HEK293 (cell line): ENCODE measurements at regions not wholly inside any gene's neighbourhood (a gene's known extent, or its start where the extent isn't known, plus 50 kb on each side); places are given as distances from the start of the nearest gene placed in this dataset.

Source experiments
- GLIS2 ChIP-seq: fragments of 450-650 bp; formaldehyde crosslinking; IDR thresholded peaks from 2 replicates; pipeline ENCODE4 v1.5.1; 2016; ENCODE audit warnings: missing biosample characterization, missing genetic modification characterization
- IKZF3 ChIP-seq: fragments of 450-650 bp; IDR thresholded peaks from 2 replicates; pipeline ENCODE4 v1.5.0; 2018; ENCODE audit warnings: missing biosample characterization, mild to moderate bottlenecking, missing genetic modification characterization, moderate library complexity
- YY1 ChIP-seq: fragments of 450-650 bp; formaldehyde crosslinking; IDR thresholded peaks from 2 replicates; pipeline ENCODE4 v1.5.1; 2018; ENCODE audit warnings: missing biosample characterization, missing genetic modification characterization
- ZNF335 ChIP-seq: fragments of 450-650 bp; formaldehyde crosslinking; conservative IDR thresholded peaks from 2 replicates; pipeline ENCODE4 v1.5.1; 2016; ENCODE audit warnings: missing biosample characterization, missing genetic modification characterization
- TF ChIP-seq, protein P1 (sequence below): fragments of 450-650 bp; IDR thresholded peaks from 2 replicates; pipeline ENCODE4 v1.5.1; 2018; ENCODE audit warnings: missing biosample characterization, mild to moderate bottlenecking, missing genetic modification characterization
- TF ChIP-seq, protein P2 (sequence below): fragments of 450-650 bp; formaldehyde crosslinking; IDR thresholded peaks from 2 replicates; pipeline ENCODE4 v1.5.1; 2016; ENCODE audit warnings: missing biosample characterization, missing genetic modification characterization
- TF ChIP-seq, protein P3 (sequence below): fragments of 450-650 bp; formaldehyde crosslinking; IDR thresholded peaks from 2 replicates; pipeline ENCODE4 v1.5.1; 2016; ENCODE audit warnings: missing biosample characterization, missing genetic modification characterization

DNA sequence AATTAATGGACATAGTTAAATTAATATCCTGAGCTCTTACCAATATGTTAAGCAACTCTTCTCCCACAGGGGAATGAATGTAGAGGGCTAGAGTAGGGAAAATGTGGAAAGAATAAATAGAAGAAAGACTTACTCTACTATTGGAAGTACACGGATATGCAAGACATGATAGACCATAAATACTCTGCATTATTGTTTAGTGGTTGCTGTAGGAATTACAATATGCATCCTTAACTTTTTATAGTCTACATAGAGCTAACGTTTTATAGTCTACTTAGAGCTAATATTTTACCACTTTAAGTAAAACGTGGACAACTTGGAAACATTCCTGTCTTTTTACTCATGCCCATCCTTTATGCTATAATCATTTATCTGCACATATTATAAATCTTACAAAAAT is 163.8 kb upstream of the GALNT5 start:
- TF ChIP-seq, protein P1, sequence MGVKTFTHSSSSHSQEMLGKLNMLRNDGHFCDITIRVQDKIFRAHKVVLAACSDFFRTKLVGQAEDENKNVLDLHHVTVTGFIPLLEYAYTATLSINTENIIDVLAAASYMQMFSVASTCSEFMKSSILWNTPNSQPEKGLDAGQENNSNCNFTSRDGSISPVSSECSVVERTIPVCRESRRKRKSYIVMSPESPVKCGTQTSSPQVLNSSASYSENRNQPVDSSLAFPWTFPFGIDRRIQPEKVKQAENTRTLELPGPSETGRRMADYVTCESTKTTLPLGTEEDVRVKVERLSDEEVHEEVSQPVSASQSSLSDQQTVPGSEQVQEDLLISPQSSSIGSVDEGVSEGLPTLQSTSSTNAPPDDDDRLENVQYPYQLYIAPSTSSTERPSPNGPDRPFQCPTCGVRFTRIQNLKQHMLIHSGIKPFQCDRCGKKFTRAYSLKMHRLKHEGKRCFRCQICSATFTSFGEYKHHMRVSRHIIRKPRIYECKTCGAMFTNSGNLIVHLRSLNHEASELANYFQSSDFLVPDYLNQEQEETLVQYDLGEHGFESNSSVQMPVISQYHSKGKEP (tag by site-specific recombination), result no peak
- TF ChIP-seq, protein P2, sequence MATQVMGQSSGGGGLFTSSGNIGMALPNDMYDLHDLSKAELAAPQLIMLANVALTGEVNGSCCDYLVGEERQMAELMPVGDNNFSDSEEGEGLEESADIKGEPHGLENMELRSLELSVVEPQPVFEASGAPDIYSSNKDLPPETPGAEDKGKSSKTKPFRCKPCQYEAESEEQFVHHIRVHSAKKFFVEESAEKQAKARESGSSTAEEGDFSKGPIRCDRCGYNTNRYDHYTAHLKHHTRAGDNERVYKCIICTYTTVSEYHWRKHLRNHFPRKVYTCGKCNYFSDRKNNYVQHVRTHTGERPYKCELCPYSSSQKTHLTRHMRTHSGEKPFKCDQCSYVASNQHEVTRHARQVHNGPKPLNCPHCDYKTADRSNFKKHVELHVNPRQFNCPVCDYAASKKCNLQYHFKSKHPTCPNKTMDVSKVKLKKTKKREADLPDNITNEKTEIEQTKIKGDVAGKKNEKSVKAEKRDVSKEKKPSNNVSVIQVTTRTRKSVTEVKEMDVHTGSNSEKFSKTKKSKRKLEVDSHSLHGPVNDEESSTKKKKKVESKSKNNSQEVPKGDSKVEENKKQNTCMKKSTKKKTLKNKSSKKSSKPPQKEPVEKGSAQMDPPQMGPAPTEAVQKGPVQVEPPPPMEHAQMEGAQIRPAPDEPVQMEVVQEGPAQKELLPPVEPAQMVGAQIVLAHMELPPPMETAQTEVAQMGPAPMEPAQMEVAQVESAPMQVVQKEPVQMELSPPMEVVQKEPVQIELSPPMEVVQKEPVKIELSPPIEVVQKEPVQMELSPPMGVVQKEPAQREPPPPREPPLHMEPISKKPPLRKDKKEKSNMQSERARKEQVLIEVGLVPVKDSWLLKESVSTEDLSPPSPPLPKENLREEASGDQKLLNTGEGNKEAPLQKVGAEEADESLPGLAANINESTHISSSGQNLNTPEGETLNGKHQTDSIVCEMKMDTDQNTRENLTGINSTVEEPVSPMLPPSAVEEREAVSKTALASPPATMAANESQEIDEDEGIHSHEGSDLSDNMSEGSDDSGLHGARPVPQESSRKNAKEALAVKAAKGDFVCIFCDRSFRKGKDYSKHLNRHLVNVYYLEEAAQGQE (tag by site-specific recombination), result no peak
- TF ChIP-seq, protein P3, sequence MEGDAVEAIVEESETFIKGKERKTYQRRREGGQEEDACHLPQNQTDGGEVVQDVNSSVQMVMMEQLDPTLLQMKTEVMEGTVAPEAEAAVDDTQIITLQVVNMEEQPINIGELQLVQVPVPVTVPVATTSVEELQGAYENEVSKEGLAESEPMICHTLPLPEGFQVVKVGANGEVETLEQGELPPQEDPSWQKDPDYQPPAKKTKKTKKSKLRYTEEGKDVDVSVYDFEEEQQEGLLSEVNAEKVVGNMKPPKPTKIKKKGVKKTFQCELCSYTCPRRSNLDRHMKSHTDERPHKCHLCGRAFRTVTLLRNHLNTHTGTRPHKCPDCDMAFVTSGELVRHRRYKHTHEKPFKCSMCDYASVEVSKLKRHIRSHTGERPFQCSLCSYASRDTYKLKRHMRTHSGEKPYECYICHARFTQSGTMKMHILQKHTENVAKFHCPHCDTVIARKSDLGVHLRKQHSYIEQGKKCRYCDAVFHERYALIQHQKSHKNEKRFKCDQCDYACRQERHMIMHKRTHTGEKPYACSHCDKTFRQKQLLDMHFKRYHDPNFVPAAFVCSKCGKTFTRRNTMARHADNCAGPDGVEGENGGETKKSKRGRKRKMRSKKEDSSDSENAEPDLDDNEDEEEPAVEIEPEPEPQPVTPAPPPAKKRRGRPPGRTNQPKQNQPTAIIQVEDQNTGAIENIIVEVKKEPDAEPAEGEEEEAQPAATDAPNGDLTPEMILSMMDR (tag by site-specific recombination), result no peak
- TF ChIP-seq IKZF3 (tag by site-specific recombination) (no peak), GLIS2 (tag by site-specific recombination) (no peak), YY1 (no peak), ZNF335 (tag by site-specific recombination) (no peak)
